H1 (cell line): ENCODE measurements at regions not wholly inside any gene's neighbourhood (a gene's known extent, or its start where the extent isn't known, plus 50 kb on each side); places are given as distances from the start of the nearest gene placed in this dataset.

Experiments
- RXRA ChIP-seq: IDR thresholded peaks from 2 replicates; pipeline ENCODE4 v1.6.1; 2011; ENCODE audit warnings: low read depth, mild to moderate bottlenecking, low read length, moderate library complexity; ENCODE audit not compliant: insufficient read depth

DNA sequence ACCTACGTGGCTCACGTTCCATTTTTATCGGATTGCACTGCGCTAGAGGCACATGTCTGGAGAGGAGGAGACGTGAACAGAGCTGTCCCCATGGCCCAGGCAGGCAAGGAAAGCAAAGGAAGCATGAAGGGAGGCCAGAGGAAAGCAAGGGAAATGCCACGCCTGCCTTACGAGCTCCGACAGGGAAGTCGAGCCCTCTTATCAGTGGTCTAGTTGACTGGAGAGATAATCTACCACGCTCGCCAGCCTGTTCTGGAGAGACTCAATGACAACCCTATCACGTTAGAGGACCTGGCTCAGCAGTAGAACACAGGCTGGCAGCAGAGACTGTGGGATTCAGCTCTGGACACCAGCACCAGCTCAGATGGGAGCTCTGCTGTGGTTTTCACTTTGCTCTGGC is 202.6 kb upstream of the ID2 start (continued):
- TF ChIP-seq RXRA: no peak
